Right lobe of liver (tissue), 6 donors: ENCODE measurements at regions not wholly inside any gene's neighbourhood (a gene's known extent, or its start where the extent isn't known, plus 50 kb on each side); places are given as distances from the start of the nearest gene placed in this dataset.
A peak's percentile ranks its signal among the peaks of the same experiment; 100 is the strongest.
"Not testable (repeated sequence)": the region's sequence is repeated elsewhere in the genome, so short reads cannot be mapped to it uniquely, and the experiment has no call there.

Experiments used
- ATAC-seq, 4 donors: fragments of 200-7000 bp; cut with Tn5 transposase; one replicate each; pipeline ENCODE4 v1.9.1; 2020; ENCODE audit warnings: mild to moderate bottlenecking in 4 of 4, moderate library complexity in 4 of 4
- DNase-seq, 3 donors: peaks; one replicate each; pipeline ENCODE4 v3.0.0-alpha.2; 2020
- H3K27ac ChIP-seq, 3 donors: fragments of 200-600 bp; one replicate each; pipeline ENCODE4 v1.8.0; 2022
- H3K27me3 ChIP-seq, 2 donors: fragments of 200-600 bp; one replicate each; pipeline ENCODE4 v1.8.0; 2022
- H3K36me3 ChIP-seq, 4 donors: fragments of 200-600 bp; sonication (generic) in 1 of 4; one replicate each; pipeline versions ENCODE4 v1.5.1 to v1.8.0; 2017 to 2022; ENCODE audit warnings: control low read depth in 1 of 4
- H3K4me1 ChIP-seq, 4 donors: fragments of 200-600 bp; sonication (generic) in 1 of 4; one replicate each; pipeline versions ENCODE4 v1.5.1 to v1.8.0; 2017 to 2022; ENCODE audit warnings: control low read depth in 1 of 4
- H3K4me3 ChIP-seq, 3 donors: fragments of 200-600 bp; one replicate each; pipeline ENCODE4 v1.8.0; 2022
- H3K9me3 ChIP-seq, 4 donors: fragments of 200-600 bp; sonication (generic) in 1 of 4; one replicate each; pipeline versions ENCODE4 v1.5.1 to v1.8.0; 2017 to 2022; ENCODE audit warnings: control low read depth in 1 of 4
- CTCF ChIP-seq, 4 donors: fragments of 200-600 bp in 3 of 4; fragments of 450-650 bp in 1 of 4; IDR thresholded peaks; one replicate each; pipeline versions ENCODE4 v1.5.1 to v1.8.0; 2016 to 2022; ENCODE audit warnings: antibody characterized with exemption in 4 of 4, mild to moderate bottlenecking in 2 of 4
- POLR2A ChIP-seq: fragments of 450-650 bp; IDR thresholded peaks from one replicate; pipeline ENCODE4 v1.6.1; 2017; ENCODE audit warnings: antibody characterized with exemption, mild to moderate bottlenecking
- WGBS: methylation state at CpG from one replicate; pipeline ENCODE4 v1.1.6; 2018; ENCODE audit warnings: low coverage, low lambda C conversion rate; ENCODE audit not compliant: insufficient coverage; ENCODE audit errors: missing lambda C conversion rate; 5-methylcytosine and 5-hydroxymethylcytosine counted together
- intact Hi-C, 2 donors: fragments of 100-400 bp; cut with DNase I; formaldehyde crosslinking; loops; one replicate each; pipeline versions ENCODE4 v1.11.2 to v1.14.1; 2022
- donor health status: DM: no; HTN: yes; CAD: no.
- donor health status: DM: no; HTN: no; CAD: no.
- donor health status: DM: no; HTN: no; CAD: no.
- donor health status: DM: no; HTN: yes; CAD: no.
- donor health status: DM: no; HTN: yes; CAD: no.

- Histone ChIP-seq H3K9me3 (no peaks in the 10 kb centered on the region), H3K4me3 (no peak overlapping the region), H3K27ac (no peak overlapping the region), H3K27me3 (no peaks in the 10 kb centered on the region), H3K36me3 (no peaks in the 10 kb centered on the region), H3K4me1 (no peaks in the 10 kb centered on the region)
- intact Hi-C loops = no loop called here
- 31% methylated on average over 2 of the region's 2 CpGs for WGBS
- DNase-seq (no peak), ATAC-seq (no peak)
- TF ChIP-seq POLR2A = no peak
- no peak for TF ChIP-seq CTCF (IDR thresholded peaks at IDR 0.05)
Measured at GRCh38 chr4:134073711-134074110, 127.9 kb downstream of the PABPC4L start.

GRCh38 chr4:134072137-134072536 is 129.5 kb downstream of the PABPC4L start:
- no peaks in the 10 kb centered on the region for H3K4me1 ChIP-seq
- no peak overlapping the region for H3K4me3 ChIP-seq
- H3K27me3 ChIP-seq = no peaks in the 10 kb centered on the region
- TF ChIP-seq CTCF (IDR thresholded peaks at IDR 0.05) (no peak), POLR2A (no peak)
- intact Hi-C loops = no loop called here
- H3K36me3 ChIP-seq = no peaks in the 10 kb centered on the region
- DNase-seq (no peak), ATAC-seq (no peak)
- no peak overlapping the region for H3K27ac ChIP-seq
- no peaks in the 10 kb centered on the region for H3K9me3 ChIP-seq

GRCh38 chr4:134070174-134070573 is 131.4 kb downstream of the PABPC4L start:
- no peaks in the 10 kb centered on the region for H3K27me3 ChIP-seq
- DNase-seq = no peak
- intact Hi-C loops = no loop called here
- H3K4me3 ChIP-seq = no peak overlapping the region
- 78% methylated on average over 4 of the region's 6 CpGs for WGBS
- H3K4me1 ChIP-seq = no peaks in the 10 kb centered on the region
- peak in 1 of 4 donors; percentile 17 for ATAC-seq
- TF ChIP-seq POLR2A = no peak
- no peaks in the 10 kb centered on the region for H3K9me3 ChIP-seq
- H3K27ac ChIP-seq = no peak overlapping the region
- no peaks in the 10 kb centered on the region for H3K36me3 ChIP-seq

- WGBS = 35% methylated on average over 3 of the region's 3 CpGs
- intact Hi-C loops = no loop called here
- Histone ChIP-seq H3K4me1 (no peaks in the 10 kb centered on the region), H3K27me3 (no peaks in the 10 kb centered on the region), H3K9me3 (no peaks in the 10 kb centered on the region), H3K27ac (no peak overlapping the region), H3K36me3 (no peaks in the 10 kb centered on the region), H3K4me3 (no peak overlapping the region)
- TF ChIP-seq CTCF (IDR thresholded peaks at IDR 0.05) = no peak
- no peak for TF ChIP-seq POLR2A
- DNase-seq = no peak
- ATAC-seq = no peak
Measured at GRCh38 chr4:134057356-134057755, 144.2 kb downstream of the PABPC4L start.

- DNase-seq, H3K27me3 ChIP-seq, H3K4me3 ChIP-seq, H3K4me1 ChIP-seq, ATAC-seq, intact Hi-C loops, H3K27ac ChIP-seq, H3K36me3 ChIP-seq, H3K9me3 ChIP-seq: not testable (repeated sequence)
- WGBS = 58% methylated on average over 4 of the region's 6 CpGs
Measured at GRCh38 chr4:134046221-134046620, 155.4 kb downstream of the PABPC4L start.

GRCh38 chr4:134045411-134045810 is 156.2 kb downstream of the PABPC4L start:
- H3K36me3 ChIP-seq = no peaks in the 10 kb centered on the region
- no peak overlapping the region for H3K4me3 ChIP-seq
- no peak for ATAC-seq
- H3K27ac ChIP-seq = no peak overlapping the region
- no peaks in the 10 kb centered on the region for H3K27me3 ChIP-seq
- no peaks in the 10 kb centered on the region for H3K4me1 ChIP-seq
- intact Hi-C loops = no loop called here
- H3K9me3 ChIP-seq = no peaks in the 10 kb centered on the region
- TF ChIP-seq CTCF (IDR thresholded peaks at IDR 0.05) (no peak), POLR2A (no peak)
- no peak for DNase-seq
- WGBS = 75% methylated on average over 3 of the region's 3 CpGs
